GM19463 (cell line): ENCODE measurements at regions not wholly inside any gene's neighbourhood (a gene's known extent, or its start where the extent isn't known, plus 50 kb on each side); places are given as distances from the start of the nearest gene placed in this dataset.
A peak's percentile ranks its signal among the peaks of the same experiment; 100 is the strongest.

Source experiments
- ATAC-seq: cut with Tn5 transposase; IDR thresholded peaks from one replicate; pipeline ENCODE4 v1.9.1; 2021; ENCODE audit warnings: mild to moderate bottlenecking, moderate library complexity; ENCODE audit not compliant: unreplicated experiment

DNA sequence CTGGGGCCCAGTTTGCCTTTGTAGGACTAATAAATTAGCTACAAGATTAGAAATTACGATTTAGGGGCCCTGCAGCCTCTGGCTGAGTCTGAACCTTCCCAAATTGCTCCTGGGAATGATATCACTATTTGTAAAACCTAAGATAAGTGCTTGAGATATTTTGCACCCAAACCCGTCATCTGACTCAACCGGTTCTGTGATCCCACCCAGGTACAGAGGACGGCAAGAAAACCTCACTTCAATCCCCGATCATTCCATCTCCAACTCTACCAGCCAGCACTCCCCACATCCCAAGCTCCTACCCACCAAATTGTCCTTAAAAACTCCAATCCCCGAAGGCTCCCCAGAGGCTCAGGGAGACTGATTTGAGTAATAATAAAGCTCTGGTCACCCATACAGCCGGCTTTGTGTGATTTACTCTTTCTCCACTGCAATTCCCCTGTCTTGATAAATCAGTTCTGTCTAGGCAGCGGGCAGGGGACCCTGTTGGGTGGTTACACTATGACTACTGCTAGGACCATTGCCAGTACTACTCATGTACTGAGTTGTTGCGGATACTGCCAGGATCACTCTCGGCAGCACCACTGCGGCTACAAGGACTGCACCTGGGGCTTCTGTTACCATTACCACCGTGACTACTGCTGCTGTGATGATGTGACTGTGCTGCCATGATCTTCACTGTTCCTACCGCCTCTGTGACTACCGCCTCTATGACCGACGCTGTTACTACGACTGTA is 73.1 kb downstream of the IRF8 start:
- ATAC-seq, result no peak

DNA sequence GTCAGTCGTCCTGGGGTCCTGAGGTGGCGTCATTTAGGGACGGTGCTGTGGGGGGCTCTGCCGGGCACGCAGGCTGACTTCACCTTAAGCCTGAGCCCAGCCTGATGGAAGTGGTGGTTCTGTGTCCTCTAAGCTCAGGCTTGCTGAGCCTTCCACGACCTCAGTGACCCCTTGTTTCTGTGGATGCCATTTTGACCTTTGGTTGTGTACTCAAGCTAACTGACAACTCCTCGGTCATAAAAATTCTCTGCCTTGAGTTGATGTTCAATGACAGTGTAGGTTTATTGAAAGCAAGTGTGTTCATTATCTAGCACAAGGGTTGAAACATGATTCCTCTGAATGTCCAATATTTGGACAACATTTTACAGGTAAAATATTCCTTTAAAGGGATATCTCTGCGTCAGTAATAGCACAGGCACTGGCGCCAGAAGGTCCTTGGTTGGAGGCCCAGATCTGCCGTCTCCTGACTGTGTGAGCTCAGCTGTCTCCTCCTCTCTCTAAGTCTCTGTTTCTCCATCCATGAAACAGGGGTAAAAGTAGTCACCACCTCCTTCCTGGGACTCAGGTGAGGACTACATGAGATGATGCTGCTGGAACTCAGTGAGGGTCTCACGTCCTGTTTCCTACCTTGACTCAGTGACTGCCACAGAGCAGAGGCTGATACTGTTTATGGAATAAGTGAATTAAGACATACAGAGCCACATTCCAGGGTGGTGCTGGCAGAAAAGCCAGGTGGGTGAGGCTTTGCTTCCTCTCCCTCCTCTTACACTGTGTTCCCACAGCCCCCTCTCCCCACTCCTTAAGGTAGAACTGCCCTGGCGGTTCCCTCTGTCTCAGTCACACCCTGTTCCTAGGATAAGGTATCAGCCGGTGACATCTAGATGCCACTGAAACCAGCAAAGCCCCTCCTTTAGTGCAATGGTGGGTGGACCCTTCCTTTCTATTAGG is 75.7 kb downstream of the IRF8 start:
- no peak for ATAC-seq

DNA sequence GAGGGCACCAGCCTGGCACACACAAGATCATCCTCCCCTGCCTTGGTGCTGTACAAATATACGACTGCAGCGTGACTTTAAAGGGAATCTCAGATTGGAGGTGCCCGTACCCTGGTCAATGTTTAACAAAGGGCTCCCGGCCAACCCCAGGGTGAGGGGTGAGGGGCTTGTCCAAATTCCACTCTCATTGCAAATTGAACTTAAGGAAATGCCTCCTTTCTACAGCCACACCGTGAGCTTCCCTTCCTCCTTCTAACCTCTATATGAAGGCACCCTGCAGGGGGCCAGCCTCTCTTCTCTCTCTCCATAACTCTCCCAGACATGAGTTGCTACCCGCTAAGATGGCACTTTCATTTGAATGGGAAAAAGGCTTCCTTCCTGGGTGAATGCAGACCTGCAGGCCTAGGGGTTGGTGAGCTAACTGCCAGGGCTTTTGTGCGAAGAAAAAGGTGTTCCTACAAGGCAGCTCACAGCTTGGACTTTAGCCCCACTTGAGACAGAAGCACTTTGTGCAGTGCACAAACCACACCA is 76.6 kb downstream of the IRF8 start:
- no peak for ATAC-seq

DNA sequence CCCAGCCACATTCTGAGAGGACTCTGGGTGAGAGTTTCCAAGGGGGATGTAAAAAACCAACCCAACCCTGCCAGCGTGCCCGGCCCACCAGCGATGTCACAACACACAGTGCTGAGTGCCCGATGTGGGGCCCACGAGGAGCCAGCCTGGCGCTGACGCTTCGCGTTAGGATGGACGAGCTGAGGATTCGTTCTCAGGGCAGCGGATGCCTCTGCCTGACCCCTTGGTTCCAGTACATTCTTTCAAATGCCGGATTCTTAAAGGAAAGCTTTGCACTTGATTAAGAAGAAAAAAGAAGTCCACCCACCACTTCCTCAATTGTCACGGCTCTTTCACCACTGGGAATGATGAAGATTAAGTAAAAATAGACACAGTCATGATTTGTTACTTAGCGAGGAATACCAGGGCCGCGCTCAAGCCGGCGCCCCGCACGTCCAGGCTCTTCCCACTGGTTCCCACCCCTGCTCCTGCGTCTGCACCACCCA is 79.4 kb downstream of the IRF8 start:
- ATAC-seq, result no peak

DNA sequence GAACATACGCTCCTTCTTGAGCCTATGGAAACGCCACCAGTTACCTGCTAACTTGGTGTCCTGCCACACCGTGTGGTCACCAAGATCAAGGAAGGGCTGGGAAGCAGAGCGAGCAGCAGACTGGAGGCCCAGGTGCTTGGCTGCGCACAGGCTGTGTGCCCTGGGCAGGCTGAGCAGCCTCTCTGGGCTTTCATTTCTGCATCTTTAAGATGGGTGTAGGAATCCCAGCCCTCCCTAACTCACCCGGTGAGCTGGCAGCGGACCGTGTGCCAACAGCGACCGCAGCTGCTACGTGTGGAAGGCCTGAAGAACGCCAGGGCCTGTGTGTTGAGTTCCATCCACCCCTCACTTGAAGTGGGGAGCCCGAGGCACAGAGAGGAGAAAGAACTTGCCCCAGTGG is 80.0 kb downstream of the IRF8 start:
- ATAC-seq, result no peak

DNA sequence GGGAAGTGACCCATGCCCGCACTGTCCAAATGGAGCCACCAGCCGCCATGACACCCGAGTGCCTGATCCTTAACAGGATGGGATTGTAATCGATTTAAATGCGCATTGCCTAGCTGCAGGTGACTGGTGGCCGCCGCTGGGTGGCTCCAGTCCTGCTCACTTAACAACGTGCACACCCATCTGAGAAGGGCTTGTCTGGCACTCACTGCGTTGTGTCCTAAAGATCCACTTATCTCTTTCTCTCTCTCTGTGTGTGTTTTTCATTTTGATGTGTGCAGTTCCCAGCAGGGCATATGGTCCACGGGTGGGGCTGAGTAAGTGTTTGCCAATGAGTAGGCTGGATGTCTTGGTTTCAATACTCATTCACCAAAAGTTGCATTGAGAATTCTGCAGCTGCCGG is 80.6 kb downstream of the IRF8 start:
- ATAC-seq, result no peak

DNA sequence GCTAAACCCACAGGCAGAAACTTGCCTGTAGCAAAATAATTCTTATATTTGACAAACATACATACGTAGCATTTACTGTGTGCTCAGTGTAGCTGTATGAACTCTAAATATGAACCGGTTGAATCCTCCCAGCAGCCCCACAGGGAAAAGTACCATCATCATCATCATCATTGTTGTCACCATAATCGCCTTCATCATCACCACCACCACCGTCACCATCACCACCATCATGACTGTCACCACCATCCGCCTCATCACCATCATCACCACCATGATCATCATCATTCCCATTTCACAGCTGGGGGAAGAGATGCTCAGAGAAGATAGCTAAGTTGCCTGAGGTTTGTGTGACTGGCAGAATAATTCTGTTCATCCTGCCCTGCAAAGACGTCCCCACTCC is 81.7 kb downstream of the IRF8 start:
- ATAC-seq, result no peak

DNA sequence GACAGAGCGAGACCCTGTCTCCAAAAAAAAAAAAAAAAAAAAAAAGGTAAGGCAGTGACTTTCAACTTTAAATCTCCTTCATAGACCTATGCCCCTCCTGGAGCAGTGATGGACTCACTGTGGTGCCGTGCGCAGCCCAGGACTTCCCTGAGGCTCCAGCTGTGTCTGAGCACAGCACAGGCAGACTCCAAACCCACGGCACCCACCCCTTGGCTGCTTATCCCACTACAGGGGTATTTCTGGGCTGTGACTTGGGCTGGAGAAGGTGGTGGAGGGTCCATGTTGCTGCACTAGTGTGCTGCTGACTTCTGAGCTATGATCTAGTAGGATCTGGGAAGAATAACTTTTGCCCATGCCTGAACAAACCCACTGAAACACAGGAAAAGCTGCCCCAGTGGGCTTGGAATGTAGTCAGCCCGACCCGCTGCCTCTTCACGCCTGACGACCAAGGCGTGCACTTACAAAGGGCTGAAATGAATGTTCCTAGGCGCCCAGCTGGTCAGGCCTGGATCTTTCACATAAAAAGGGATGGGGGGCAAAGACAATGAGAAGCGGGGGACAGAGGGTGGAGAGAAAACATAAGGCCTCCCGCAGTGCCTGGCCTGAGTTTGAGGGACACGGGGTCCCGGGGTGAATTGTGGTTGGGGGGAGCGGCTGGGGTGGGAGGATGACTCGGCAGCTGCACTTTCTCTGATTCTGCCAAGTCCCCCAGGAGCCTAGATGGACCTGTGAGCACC is 83.0 kb downstream of the IRF8 start:
- ATAC-seq, result no peak

DNA sequence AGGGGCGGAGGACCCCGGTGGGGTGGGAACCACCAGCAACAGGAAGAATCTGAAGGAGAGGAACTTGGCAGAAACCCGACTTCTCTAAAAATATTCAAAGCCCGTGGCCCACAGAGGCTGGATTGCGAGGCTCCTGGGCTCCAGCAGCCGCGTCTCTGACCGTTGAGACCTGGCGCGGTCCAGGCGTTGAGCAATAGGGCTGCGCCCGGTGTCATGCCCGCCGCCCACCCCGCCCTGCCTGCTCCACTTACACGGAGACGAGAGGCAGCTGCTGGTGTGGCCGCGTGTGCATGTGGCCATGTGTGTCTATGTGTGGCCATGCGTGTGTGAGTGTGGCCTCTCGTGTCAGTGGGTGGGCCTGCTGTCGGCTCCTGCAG is 83.6 kb downstream of the IRF8 start:
- ATAC-seq, result no peak

DNA sequence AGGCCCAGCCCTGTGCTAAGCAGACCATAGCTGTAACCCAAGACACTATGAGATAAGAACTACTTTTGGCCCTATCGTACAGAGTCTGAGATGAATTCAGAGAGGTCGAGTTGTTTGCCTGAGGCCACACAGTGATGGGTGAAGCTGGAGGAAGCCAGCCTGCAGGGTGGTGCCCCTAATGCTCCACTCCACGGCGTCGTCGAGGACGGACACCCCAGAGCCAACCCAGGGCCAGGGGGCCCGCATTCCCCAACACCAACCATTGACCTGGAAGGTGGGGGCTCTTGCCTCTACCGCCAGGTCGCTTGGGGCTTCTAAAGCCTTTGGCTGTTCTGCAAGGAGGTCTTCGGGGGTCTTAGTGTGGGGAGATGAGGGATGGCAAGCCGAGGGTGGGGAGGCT is 84.1 kb downstream of the IRF8 start:
- ATAC-seq, result no peak

DNA sequence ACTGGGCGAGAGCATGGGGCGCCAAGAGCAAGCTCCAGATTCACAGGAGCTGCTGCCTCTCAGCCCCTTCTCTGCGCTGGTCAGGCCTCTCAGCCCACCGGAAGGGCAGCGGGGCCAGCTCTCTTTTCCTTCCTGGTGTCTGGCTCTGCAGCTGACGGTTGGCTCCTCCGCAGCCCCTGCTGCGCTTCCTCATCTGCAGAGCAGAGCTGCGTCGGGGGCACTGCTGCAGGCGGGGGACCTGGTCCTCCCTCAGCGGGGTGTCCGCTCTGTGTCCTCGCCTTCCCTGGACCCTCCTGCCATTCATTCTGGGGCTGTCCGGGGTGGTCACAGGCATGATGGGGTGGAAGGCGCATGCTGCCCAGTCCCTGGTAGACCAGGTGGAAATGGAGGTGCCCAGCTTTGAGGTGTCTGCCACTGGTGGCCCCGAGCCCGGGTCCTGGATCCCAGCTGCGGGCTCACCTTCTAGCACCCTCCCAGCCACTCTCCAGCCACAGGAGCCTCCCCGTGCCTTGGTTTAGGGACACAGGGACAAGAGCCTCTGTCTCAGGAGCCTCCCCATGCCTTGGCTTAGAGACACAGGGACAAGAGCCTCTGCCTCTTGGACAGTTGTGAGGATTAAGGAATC is 84.8 kb downstream of the IRF8 start:
- no peak for ATAC-seq

DNA sequence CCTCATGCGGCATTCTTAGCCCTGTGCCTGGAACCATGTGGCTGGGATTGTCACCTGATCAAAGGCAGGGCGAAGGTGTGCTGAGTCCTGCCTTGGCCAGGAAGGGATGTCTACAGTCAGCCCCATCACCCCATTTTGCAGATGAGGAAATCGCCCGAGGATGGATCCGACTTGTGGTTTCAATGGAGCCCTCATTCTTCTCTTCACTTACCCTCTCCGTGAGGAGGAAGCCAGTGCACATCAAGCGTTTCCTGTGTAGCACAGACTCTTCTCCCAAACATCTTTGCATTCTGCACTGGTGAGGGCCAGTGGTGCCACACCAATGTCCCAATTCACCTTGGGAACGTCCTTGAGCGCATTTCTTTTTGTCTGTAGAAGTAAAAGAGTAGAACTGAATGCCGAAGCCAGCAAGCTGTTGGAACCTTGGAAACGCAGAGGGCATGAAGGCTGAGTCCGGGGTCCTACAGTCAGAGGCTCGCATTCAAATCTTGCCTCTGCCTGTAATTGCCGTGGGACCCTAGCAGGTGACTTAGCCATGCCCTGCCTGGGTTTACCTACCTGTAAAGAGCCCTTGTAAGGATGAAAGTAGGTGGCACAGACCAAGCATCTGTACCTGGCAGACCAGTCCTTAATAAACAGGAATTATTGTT is 85.4 kb downstream of the IRF8 start:
- no peak for ATAC-seq

DNA sequence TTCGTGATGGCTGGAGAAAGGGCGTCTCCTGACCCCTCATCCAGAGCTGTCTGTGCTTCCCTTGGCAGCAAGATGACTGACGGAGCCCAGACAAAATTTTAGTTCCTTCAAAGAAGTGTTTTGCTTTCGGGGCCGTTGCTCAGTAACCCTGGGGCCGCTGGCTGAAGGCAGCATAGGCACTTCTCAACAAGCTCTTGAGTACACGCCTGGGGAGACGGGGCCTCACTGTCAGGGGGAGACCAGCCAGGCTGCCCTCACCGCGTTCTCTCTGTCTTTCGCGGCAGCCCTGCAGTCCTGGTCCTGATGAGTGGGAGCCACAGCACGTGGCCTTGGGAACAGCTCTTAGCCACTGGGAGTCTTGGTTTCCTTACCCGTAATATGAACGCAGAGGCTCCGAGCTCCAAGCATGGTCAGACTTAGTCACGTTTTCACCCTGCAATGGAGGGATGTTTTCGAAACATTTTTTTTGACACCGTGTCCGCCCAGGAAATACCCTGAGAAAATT is 86.0 kb downstream of the IRF8 start:
- ATAC-seq, result no peak

DNA sequence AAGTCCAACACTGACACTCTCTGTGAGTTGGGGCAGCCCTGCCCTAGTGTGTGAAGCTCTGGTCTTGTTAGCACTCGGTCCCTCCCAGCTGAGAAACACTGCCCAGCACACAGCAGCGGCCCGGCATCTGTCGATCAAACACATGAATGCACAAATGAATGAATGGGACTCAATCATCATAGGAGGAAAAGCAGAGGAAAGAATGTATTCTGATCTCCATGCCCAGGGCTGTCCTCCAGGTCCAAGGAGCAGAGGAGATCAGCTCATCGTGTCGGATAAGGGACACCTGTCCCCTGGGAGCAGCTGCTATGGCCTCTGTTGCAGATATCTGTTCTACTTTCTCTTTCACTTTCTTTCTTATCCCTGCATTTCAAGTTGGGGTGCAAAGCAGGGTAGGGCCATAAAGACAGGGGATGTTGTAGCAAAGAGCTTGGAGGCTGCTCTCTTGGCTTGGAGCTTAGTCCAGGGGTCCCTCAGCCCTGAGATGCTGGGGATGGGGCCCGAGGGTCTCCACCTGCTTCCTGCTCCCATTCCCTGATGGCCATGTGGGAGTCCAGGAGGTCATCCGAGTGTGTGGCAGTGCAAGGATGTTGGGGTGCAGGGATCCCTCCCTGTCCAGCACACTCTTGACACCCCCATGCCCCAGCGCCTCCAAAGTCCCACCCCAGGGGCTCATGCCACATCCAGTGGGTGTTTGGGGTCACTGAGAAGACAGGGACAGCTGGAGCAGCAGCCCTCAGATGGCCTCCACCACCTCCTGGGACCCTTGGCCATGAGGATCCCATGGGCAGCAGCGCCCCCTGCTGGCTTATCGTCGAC is 88.2 kb downstream of the IRF8 start:
- no peak for ATAC-seq

DNA sequence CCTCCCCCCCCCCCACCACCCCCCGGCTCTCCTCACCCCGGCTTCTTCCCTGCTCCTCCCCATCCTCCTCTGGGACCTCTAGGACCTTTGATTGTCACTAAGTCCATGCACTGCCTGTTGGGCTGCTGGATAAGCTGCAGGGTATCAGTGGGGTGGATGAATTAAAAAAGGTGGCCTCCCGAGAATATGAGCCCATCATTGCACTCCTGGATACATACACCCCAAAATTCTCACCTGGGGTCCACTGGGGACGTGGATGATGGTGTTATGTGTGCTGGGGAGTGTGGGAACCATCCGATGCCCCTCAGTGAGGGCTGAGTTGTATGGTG is 88.8 kb downstream of the IRF8 start:
- ATAC-seq, result no peak

DNA sequence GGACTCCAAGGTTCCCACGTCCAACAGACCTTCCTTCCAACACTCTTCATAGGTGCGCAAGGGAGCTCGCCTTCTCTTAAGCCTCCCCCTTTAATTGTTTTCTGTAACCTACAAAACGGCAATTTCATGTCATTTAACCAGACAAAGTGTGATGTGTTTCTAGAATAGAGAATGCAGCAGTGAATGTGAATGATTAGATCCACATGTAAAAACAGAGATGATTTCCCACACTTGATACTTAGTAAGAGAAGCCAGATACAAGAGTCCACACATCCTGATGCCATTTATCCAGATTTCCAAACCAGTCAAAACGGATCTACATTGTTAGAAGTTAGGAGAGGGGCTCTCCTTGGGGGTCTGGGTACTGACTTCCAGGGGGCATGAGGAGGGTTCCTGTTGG is 89.3 kb downstream of the IRF8 start:
- no peak for ATAC-seq

DNA sequence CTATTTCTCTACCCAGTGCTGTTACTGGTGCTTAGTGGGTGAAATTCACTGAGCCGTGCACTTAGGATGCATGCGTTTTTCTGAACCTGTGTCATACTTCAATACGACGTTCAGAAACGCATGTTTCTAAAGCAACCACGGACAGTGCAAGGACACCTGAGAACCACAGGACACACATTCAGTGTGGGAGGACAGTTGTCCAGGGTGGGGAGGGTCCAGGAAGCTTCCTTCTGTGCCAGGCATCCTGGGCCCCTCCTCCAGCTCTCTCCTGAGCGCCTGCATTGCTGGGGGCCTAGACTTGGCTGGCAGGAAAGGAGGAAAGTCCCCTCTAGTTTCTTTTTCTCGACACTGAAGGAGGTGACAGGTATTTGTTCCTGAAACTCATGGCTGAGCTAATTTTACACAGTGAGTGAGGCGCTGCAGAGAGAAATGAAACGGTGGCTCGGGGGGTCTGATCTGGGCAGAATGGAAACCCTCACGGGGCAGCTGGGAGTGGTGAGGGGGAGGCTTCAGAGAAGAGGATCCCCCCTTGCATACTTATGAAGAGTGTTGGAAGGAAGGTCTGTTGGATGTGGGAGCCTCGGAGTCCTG is 89.9 kb downstream of the IRF8 start:
- ATAC-seq, result peak; percentile 57

DNA sequence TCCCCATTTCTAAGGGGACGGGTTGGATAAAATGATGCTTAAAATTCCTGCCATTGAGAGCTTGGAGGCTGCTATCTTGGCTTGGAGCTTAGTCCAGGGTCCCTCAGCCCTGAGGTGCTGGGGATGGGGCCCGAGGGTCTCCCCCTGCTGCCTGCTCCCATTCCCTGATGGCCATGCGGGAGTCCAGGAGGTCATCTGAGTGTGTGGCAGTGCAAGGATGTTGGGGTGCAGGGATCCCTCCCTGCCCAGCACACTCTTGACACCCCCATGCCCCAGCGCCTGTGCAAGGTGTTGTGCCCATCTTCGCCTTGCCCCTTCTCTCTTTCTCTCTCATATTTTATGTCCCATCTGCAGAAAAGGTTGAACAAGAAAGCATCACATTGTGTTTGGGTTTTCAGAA is 90.4 kb downstream of the IRF8 start:
- no peak for ATAC-seq
